Upper lobe of right lung (tissue), 1 donor: ENCODE measurements at regions not wholly inside any gene's neighbourhood (a gene's known extent, or its start where the extent isn't known, plus 50 kb on each side); places are given as distances from the start of the nearest gene placed in this dataset.

Experiments used
- ATAC-seq: fragments of 200-7000 bp; cut with Tn5 transposase; one replicate; pipeline ENCODE4 v1.9.1; 2020; ENCODE audit warnings: mild to moderate bottlenecking, moderate library complexity
- DNase-seq: peaks from one replicate; pipeline ENCODE4 v3.0.0-alpha.2; 2020
- H3K27ac ChIP-seq: fragments of 200-600 bp; one replicate; pipeline ENCODE4 v1.8.0; 2022
- H3K27me3 ChIP-seq: fragments of 200-600 bp; one replicate; pipeline ENCODE4 v1.8.0; 2022; ENCODE audit warnings: mild to moderate bottlenecking
- H3K36me3 ChIP-seq: fragments of 200-600 bp; one replicate; pipeline ENCODE4 v1.8.0; 2022
- H3K4me1 ChIP-seq: fragments of 200-600 bp; one replicate; pipeline ENCODE4 v1.8.0; 2022
- H3K4me3 ChIP-seq: fragments of 200-600 bp; one replicate; pipeline ENCODE4 v1.8.0; 2022; ENCODE audit warnings: mild to moderate bottlenecking
- H3K9me3 ChIP-seq: fragments of 200-600 bp; one replicate; pipeline ENCODE4 v1.8.0; 2022
- intact Hi-C: fragments of 100-400 bp; cut with DNase I; formaldehyde crosslinking; loops from one replicate; pipeline ENCODE4 v1.11.0; 2022
- TF ChIP-seq, protein P1 (sequence below): fragments of 200-600 bp; IDR thresholded peaks from one replicate; pipeline ENCODE4 v1.8.0; 2022; ENCODE audit warnings: antibody characterized with exemption
- donor health status: DM: no; HTN: yes; CAD: no; lungs with severe emphysema.

DNA sequence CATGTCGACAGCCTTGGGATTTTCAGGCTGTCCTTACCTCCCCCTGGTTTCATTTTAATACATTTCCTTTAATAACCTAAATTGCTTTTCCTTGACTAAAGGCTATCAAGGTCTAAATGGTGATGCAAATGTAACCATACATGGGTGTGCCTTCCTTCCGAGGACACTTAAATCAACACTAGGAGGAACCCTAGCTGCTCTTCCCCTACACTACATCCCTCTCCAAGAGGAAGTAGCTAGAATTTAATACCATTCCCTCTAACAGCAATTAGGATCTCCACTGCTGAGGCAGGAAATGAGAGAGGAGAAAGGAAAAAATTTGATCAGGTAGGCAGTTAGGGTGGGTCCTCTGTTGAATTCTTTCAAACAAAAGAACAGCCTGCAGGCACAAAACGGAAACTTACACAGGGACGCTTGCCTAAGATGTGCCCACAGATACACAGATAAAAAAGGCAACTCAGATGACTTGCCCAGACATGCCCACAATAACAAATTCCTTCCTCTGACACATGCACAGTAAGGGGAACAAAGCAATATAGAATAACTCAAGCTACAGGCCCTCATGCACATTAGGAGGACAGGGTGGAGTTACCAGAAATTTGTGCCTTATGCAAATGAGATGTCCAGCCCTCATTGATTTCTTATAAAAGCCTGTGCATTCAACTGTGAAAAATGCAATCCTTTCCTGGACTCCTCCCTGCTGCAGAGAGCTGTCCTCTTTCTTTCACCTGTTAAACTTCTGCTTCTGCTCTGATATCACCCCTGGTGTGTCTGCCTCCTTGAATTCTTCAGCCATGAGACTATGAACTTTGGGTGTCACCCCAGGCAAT, 1024.4 kb upstream of the CADM2 start:
- DNase-seq (no peak), ATAC-seq (no peak)
- Histone ChIP-seq H3K27me3 (no peaks in the 10 kb centered on the region), H3K36me3 (no peaks in the 10 kb centered on the region), H3K27ac (no peak overlapping the region), H3K4me1 (no peaks in the 10 kb centered on the region), H3K9me3 (no peaks in the 10 kb centered on the region), H3K4me3 (no peak overlapping the region)
- TF ChIP-seq, protein P1, sequence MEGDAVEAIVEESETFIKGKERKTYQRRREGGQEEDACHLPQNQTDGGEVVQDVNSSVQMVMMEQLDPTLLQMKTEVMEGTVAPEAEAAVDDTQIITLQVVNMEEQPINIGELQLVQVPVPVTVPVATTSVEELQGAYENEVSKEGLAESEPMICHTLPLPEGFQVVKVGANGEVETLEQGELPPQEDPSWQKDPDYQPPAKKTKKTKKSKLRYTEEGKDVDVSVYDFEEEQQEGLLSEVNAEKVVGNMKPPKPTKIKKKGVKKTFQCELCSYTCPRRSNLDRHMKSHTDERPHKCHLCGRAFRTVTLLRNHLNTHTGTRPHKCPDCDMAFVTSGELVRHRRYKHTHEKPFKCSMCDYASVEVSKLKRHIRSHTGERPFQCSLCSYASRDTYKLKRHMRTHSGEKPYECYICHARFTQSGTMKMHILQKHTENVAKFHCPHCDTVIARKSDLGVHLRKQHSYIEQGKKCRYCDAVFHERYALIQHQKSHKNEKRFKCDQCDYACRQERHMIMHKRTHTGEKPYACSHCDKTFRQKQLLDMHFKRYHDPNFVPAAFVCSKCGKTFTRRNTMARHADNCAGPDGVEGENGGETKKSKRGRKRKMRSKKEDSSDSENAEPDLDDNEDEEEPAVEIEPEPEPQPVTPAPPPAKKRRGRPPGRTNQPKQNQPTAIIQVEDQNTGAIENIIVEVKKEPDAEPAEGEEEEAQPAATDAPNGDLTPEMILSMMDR: no peak
- intact Hi-C loops: no loop called here

GRCh38 chr3:83938491-83938890, 1020.3 kb upstream of the CADM2 start:
- intact Hi-C loops: no loop called here
- H3K4me3 ChIP-seq: no peak overlapping the region
- no peak for DNase-seq
- TF ChIP-seq, protein P1: no peak
- no peaks in the 10 kb centered on the region for H3K4me1 ChIP-seq
- no peaks in the 10 kb centered on the region for H3K9me3 ChIP-seq
- H3K36me3 ChIP-seq: no peaks in the 10 kb centered on the region
- no peak for ATAC-seq
- no peaks in the 10 kb centered on the region for H3K27me3 ChIP-seq
- no peak overlapping the region for H3K27ac ChIP-seq

DNA sequence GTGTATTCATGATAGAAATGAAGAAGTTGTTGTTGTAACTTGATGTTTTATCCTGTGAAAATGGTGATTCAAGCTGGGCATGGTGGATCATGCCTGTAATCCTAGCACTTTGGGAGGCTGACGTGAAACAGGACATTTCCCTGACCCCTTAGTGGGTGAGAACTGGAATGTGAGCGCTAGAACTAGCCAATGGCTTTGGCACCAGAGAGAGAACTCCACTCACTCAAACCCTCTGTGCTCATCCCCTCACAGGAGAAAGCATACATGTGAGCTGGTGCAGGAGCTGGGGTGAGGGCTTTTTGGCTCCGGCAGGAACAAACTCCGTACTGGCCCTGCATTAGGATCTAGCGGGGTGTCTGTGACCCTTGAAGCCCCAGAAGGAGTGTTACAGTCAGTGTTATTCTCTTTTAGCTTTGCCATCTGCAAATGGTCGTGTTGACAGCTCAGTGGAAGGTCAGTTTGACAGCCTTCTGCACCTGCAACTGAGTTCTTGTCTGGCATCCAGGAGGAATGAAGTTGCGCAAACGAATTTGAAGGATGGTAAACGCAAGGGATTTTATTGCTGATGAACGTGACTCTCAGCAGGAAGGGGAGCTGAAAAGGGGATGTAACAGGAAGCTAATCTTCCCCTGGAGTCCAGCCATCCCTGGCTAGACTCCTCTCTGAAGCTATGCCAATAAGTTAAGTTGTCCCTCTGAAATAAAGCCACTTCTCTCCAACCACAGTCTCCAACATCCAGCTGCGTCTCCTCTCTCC, 1016.6 kb upstream of the CADM2 start:
- ATAC-seq (no peak), DNase-seq (no peak)
- TF ChIP-seq, protein P1: no peak
- H3K4me1 ChIP-seq: no peaks in the 10 kb centered on the region
- no peak overlapping the region for H3K27ac ChIP-seq
- no peaks in the 10 kb centered on the region for H3K36me3 ChIP-seq
- H3K9me3 ChIP-seq: no peaks in the 10 kb centered on the region
- H3K4me3 ChIP-seq: no peak overlapping the region
- no peaks in the 10 kb centered on the region for H3K27me3 ChIP-seq
- intact Hi-C loops: no loop called here

DNA sequence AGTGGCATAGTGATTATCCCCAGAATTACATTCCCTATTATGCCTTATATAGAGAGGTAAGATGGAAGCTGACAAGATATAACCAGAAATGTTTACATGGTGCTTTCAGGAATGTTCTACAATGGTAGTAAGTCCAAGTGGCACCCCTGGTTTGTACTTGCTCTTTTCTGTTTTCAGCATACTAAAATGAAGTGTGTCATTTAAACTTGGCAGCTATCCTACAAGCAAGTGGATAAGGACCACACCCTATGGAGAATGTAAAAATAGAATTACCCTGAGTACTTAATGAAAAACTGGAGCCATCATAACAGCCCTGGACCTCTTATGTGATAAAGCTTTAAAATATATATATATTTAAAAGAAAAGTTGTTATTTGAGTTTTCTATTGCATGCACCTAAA, 1012.7 kb upstream of the CADM2 start:
- Histone ChIP-seq H3K4me1 (no peaks in the 10 kb centered on the region), H3K27ac (no peak overlapping the region), H3K4me3 (no peak overlapping the region), H3K27me3 (no peaks in the 10 kb centered on the region), H3K36me3 (no peaks in the 10 kb centered on the region), H3K9me3 (no peaks in the 10 kb centered on the region)
- TF ChIP-seq, protein P1: no peak
- ATAC-seq: no peak
- DNase-seq: no peak
- intact Hi-C loops: no loop called here

- TF ChIP-seq, protein P1: no peak
- Histone ChIP-seq H3K4me1 (no peaks in the 10 kb centered on the region), H3K36me3 (no peaks in the 10 kb centered on the region), H3K4me3 (no peak overlapping the region), H3K27me3 (no peaks in the 10 kb centered on the region), H3K9me3 (no peaks in the 10 kb centered on the region), H3K27ac (no peak overlapping the region)
- ATAC-seq (no peak), DNase-seq (no peak)
- intact Hi-C loops: no loop called here
Observed at GRCh38 chr3:83946554-83946953, 1012.2 kb upstream of the CADM2 start.
